ENCODE measurements at regions not wholly inside any gene's neighbourhood (a gene's known extent, or its start where the extent isn't known, plus 50 kb on each side); places are given as distances from the start of the nearest gene placed in this dataset.

DNA sequence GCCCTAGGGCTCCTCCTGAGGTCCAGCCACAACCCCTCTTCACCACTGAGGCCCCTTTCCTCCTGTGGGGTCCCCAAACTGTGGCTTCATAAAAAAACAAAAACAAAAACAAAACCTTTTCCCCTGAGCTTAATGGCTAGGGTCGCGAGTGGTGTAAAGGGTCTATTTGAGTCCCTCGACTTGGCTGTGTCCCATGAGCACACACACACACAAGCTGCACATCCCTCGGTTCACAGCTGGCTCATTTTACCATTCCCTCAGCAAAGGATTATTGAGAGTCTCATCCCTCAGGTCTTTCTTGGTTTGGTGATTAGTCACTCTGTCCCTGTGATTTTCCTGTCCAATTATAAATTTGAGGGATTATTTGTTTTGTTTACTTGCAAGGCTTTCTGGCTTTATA is 206.1 kb upstream of the SASH1 start:
- Histone ChIP-seq H2AK9ac (replicated peaks; ENCODE audit: low read depth, low read length, poor library complexity) (no peak overlapping the region), H3K18ac (ENCODE audit: low read depth, low read length) (no peak overlapping the region), H3K27ac (ENCODE audit: insufficient read depth, low read length) (no peak overlapping the region), H3K9ac (ENCODE audit: low read depth, low read length) (no peak overlapping the region), H3K4ac (ENCODE audit: low read depth, low read length) (no peak overlapping the region), H2BK20ac (ENCODE audit: low read depth, low read length) (no peak overlapping the region), H3K9me3 (ENCODE audit: control insufficient read depth, insufficient read depth, low read length) (no peaks in the 10 kb centered on the region), H2AK5ac (ENCODE audit: low read depth, low read length) (no peak overlapping the region), H3K36me3 (ENCODE audit: control insufficient read depth, insufficient read depth, low read length) (no peaks in the 10 kb centered on the region), H3K14ac (replicated peaks; ENCODE audit: low read depth, low read length) (no peak overlapping the region; the same call in 1 of the 2 replicates), H3K27me3 (ENCODE audit: control insufficient read depth, insufficient read depth, low read length) (peaks cover 2% of the 10 kb centered on the region; the same call in 1 of the 2 replicates), H4K5ac (ENCODE audit: low read depth, low read length) (no peak overlapping the region), H3K56ac (ENCODE audit: extremely low read depth, insufficient read depth, low read length) (no peak overlapping the region), H3K4me1 (ENCODE audit: control insufficient read depth, insufficient read depth, low read length) (no peaks in the 10 kb centered on the region; the same call in 1 of the 2 replicates), H3K9me1 (ENCODE audit: insufficient read depth, low read length) (no peaks in the 10 kb centered on the region), H3K4me3 (ENCODE audit: insufficient read depth, low read depth, low read length) (no peak overlapping the region), H4K91ac (ENCODE audit: insufficient read depth, low read depth, low read length) (no peak overlapping the region), H3K4me2 (ENCODE audit: low read depth, low read length) (no peak overlapping the region), H3K79me1 (ENCODE audit: low read depth in 1 of 2, low read length in 2 of 2) (no peaks in the 10 kb centered on the region), H2BK5ac (ENCODE audit: low read depth, low read length, poor library complexity, severe bottlenecking) (no peak overlapping the region), H3K23ac (ENCODE audit: low read depth, low read length) (no peak overlapping the region; the same call in 1 of the 2 replicates), H2BK120ac (ENCODE audit: low read depth, low read length) (no peak overlapping the region), H2BK15ac (ENCODE audit: low read depth, low read length) (no peak overlapping the region), H4K8ac (ENCODE audit: low read depth in 2 of 2, low read length in 2 of 2) (no peak overlapping the region), H2AFZ (replicated peaks; ENCODE audit: low read length, poor library complexity) (no peak overlapping the region), H4K20me1 (ENCODE audit: insufficient read depth, low read length) (no peaks in the 10 kb centered on the region)
- ChIA-PET POLR2A (ENCODE audit: unreplicated experiment) (no interaction called here), CTCF (no interaction called here)
- TF ChIP-seq, protein P1, sequence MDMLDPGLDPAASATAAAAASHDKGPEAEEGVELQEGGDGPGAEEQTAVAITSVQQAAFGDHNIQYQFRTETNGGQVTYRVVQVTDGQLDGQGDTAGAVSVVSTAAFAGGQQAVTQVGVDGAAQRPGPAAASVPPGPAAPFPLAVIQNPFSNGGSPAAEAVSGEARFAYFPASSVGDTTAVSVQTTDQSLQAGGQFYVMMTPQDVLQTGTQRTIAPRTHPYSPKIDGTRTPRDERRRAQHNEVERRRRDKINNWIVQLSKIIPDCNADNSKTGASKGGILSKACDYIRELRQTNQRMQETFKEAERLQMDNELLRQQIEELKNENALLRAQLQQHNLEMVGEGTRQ (IDR thresholded peaks at IDR 0.05; ENCODE audit: low read depth, low read length) = no peak
- no peak for TF ChIP-seq BHLHE40 (IDR thresholded peaks at IDR 0.05; ENCODE audit: low read depth, low read length)
- TF ChIP-seq CHD1 (IDR thresholded peaks at IDR 0.05; ENCODE audit: low read depth, low read length) = no peak
- no peak for TF ChIP-seq NFE2L2 (IDR thresholded peaks at IDR 0.05; ENCODE audit: low read depth, low read length)
- no peak for TF ChIP-seq RCOR1 (IDR thresholded peaks at IDR 0.05; ENCODE audit: insufficient replicate concordance, low read length)
- TF ChIP-seq CTCF (conservative IDR thresholded peaks at IDR 0.05; ENCODE audit: low read depth, low read length) = no peak
- no peak for TF ChIP-seq MAFK (IDR thresholded peaks at IDR 0.05; ENCODE audit: low read depth, low read length)
- no peak for TF ChIP-seq SMC3 (IDR thresholded peaks at IDR 0.05; ENCODE audit: low read depth, low read length)
- TF ChIP-seq RFX5 (IDR thresholded peaks at IDR 0.05; ENCODE audit: low read depth, low read length) = no peak
- dilution Hi-C loops (cut with HindIII; ENCODE audit: low sequenced_read_pairs, unreplicated experiment) (no loop called here), in situ Hi-C loops (cut with MboI; ENCODE audit: low sequenced_read_pairs) (no loop called here), intact Hi-C loops (cut with micrococcal nuclease) (no loop called here)
- no TSS peak for BruUV-seq (replicated peaks)
- ATAC-seq (ENCODE audit: low read depth) = no peak
- no CpG with 5 or more reads among the region's 4 CpGs for WGBS, 2 experiments (ENCODE audit: extremely low coverage in 2 of 2, insufficient read length in 1 of 2)
- no peak for DNase-seq

All from IMR-90 (cell line).